ENCODE measurements at regions not wholly inside any gene's neighbourhood (a gene's known extent, or its start where the extent isn't known, plus 50 kb on each side); places are given as distances from the start of the nearest gene placed in this dataset.

GRCh38 chr2:15886231-15886630 is 54.1 kb upstream of the MYCN start:
- TF ChIP-seq CTCF (conservative IDR thresholded peaks at IDR 0.05): no peak
- Mint-ChIP-seq H3K27ac (no peak overlapping the region), H3K9me3 (no peaks in the 10 kb centered on the region), H3K27me3 (no peaks in the 10 kb centered on the region), H3K36me3 (no peaks in the 10 kb centered on the region), H3K4me1 (ENCODE audit: unreplicated experiment) (peaks cover 36% of the 10 kb centered on the region), H3K4me3 (no peak overlapping the region)
- DNase-seq (ENCODE audit: extremely low spot score, unreplicated experiment): no peak

- H3K4me3 Mint-ChIP-seq: no peak overlapping the region
- no peaks in the 10 kb centered on the region for H3K27me3 Mint-ChIP-seq
- H3K36me3 Mint-ChIP-seq: no peaks in the 10 kb centered on the region
- no peak for TF ChIP-seq CTCF (conservative IDR thresholded peaks at IDR 0.05)
- no peaks in the 10 kb centered on the region for H3K9me3 Mint-ChIP-seq
- no peak for DNase-seq (ENCODE audit: extremely low spot score, unreplicated experiment)
- peak overlapping the region; percentile 38 for H3K27ac Mint-ChIP-seq
- peaks cover 64% of the 10 kb centered on the region for H3K4me1 Mint-ChIP-seq (ENCODE audit: unreplicated experiment)
These were observed 50.8 kb upstream of the MYCN start for GRCh38 chr2:15889442-15890123.

GRCh38 chr2:15890124-15890754 is 50.1 kb upstream of the MYCN start:
- H3K4me3 Mint-ChIP-seq: no peak overlapping the region
- H3K27ac Mint-ChIP-seq: peak overlapping the region; percentile 38
- no peak for TF ChIP-seq CTCF (conservative IDR thresholded peaks at IDR 0.05)
- H3K9me3 Mint-ChIP-seq: no peaks in the 10 kb centered on the region
- no peaks in the 10 kb centered on the region for H3K36me3 Mint-ChIP-seq
- H3K4me1 Mint-ChIP-seq (ENCODE audit: unreplicated experiment): peaks cover 65% of the 10 kb centered on the region
- H3K27me3 Mint-ChIP-seq: no peaks in the 10 kb centered on the region
- DNase-seq (ENCODE audit: extremely low spot score, unreplicated experiment): no peak

All from type B pancreatic cell (in vitro differentiated cells).